ENCODE measurements at regions not wholly inside any gene's neighbourhood (a gene's known extent, or its start where the extent isn't known, plus 50 kb on each side); places are given as distances from the start of the nearest gene placed in this dataset.
"Not testable (repeated sequence)": the region's sequence is repeated elsewhere in the genome, so short reads cannot be mapped to it uniquely, and the experiment has no call there.

DNA sequence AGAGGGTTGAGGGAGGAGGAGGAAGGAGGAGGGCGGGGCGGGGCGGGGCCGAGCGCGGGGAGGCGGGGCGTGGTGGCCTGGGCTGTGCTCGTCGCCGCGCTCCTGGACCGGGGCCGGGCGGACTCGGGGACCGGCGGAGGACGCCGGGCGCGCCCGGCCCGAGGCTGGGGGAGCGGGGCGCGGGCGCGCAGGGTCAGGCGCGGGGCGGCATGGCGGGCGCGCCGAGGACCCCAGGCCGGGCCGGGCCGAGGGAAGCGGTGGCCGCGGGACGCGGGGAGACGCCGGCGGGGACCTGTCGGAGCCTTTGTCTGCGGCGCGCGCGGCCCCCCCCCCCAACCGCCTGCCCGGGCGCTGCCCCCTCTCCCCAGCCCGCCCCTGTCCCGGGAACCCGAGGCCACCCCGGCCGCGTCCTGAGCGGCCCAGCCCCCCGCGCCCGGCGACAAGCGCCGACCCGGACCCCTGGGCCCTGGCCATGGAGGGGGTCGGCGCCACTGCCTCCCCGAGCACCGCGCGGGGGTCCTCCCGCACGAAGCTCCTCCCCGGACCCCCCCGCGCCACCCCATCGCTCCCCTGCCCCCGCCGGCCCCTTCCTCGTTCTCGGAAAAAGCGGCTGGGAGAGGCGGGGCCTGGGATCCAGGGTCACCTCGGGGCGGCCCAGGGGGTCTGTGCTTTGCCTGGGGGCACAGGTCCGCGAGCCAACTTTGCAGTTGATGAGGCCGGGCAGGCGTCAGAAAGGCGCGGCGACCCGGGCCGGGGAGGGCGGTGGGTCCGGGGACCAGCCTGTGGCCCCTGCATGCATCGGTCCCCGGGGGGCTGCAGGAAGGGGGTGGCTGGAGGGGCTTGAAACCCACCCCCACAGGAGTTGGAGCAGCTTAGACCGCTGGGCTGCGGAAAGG is 370.8 kb upstream of the ZNF722 start:
- H3K4me1 ChIP-seq; H3K27ac ChIP-seq; H3K36me3 ChIP-seq; H3K27me3 ChIP-seq; DNase-seq (ENCODE audit: low spot score in 2 of 2); H3K4me3 ChIP-seq; H3K9me3 ChIP-seq: not testable (repeated sequence)
- WGBS, result no CpG with 5 or more reads among the region's 105 CpGs

DNA sequence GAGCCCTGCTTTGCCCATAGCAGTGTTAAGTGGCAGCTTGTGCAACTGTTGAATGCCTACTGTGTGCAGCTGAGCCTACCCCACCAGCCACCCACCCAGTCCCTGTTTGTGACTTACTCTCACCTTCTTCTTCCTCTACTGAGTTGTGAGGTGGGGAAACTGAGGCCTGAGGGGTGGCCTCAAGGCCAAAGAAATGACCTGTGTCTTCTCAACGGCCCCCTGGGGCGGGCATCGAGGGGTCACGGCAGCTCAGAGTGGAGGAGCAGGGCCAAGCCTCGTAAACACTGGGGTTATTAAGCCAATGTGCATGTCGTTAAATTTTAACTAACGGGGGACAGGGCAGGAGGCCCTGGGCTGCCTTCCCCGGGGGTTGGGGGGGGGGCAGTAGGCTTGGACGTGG is 369.6 kb upstream of the ZNF722 start:
- not testable (repeated sequence) for H3K9me3 ChIP-seq, H3K27me3 ChIP-seq, H3K4me1 ChIP-seq, H3K36me3 ChIP-seq, H3K4me3 ChIP-seq, H3K27ac ChIP-seq
- DNase-seq (ENCODE audit: low spot score in 2 of 2), result peak in 1 of 2 donors; percentile 44
- WGBS, result 91% methylated on average over 7 of the region's 9 CpGs

DNA sequence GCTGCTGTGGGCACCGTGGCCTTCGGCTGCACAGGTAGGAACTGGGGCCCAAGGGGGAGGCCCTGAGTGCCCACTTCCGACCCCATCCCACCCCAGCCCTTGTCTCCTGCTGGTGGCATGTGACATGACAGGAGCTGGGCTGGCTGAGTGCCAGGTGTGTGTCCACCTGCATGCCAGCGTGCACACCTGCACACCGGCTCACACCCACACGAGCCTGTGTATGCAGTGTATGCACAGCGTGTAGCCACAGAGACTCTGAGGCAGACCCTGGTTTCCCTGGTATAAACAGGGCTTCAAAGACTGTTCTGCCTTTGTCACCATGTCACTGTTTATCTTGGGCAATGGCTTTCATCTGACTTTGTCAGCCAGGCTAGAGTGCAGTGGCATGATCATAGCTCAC is 362.1 kb upstream of the ZNF722 start:
- not testable (repeated sequence) for H3K9me3 ChIP-seq; H3K36me3 ChIP-seq; H3K27ac ChIP-seq; H3K27me3 ChIP-seq; H3K4me3 ChIP-seq; DNase-seq (ENCODE audit: low spot score in 2 of 2); H3K4me1 ChIP-seq
- no CpG with 5 or more reads among the region's 7 CpGs for WGBS

DNA sequence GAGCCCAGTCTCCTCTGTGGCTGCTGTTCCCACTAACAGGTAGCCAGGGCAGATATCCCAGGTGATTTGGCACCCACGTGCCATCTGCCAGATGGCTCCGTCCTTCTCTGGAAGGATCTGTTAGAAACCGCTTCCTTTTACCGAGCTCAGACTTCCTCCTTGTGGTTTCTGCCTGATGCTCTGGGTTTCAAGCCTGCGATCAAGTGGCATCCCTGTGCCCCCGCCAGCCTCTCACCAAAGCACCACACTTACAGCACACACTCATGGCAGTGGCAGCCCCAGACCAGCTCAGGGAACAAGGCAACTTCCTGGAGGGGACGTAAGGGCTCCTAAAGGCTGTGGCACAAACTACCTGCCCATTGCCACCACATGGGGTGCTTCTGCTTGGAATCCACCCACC is 333.1 kb upstream of the ZNF722 start:
- H3K36me3 ChIP-seq; DNase-seq (ENCODE audit: low spot score in 2 of 2); H3K9me3 ChIP-seq; H3K27me3 ChIP-seq; H3K4me3 ChIP-seq; H3K4me1 ChIP-seq; H3K27ac ChIP-seq: not testable (repeated sequence)
- no CpG with 5 or more reads among the region's 7 CpGs for WGBS

DNA sequence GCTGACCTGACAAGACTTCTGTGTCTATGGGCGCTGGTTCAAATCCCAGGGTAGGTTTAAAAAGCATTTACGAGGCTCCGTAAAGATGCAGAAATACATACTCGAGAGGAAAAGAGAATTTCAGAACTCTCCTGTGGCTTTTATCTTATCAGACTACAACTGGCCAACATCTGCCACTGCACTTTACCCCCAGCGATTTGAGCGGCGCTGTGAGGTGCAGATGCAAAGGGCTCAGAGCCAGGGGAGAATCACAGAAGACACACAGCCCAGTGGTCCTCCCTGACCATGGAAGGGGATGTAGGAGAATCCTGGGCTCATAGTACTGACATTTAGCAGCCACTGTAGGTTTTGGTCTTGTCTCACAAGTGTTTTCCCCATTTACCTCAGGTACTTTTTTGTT is 307.2 kb upstream of the ZNF722 start:
- H3K36me3 ChIP-seq; H3K27ac ChIP-seq; H3K4me1 ChIP-seq; DNase-seq (ENCODE audit: low spot score in 2 of 2); H3K27me3 ChIP-seq; H3K4me3 ChIP-seq; H3K9me3 ChIP-seq: not testable (repeated sequence)
- WGBS, result 100% methylated on average over 2 of the region's 7 CpGs

DNA sequence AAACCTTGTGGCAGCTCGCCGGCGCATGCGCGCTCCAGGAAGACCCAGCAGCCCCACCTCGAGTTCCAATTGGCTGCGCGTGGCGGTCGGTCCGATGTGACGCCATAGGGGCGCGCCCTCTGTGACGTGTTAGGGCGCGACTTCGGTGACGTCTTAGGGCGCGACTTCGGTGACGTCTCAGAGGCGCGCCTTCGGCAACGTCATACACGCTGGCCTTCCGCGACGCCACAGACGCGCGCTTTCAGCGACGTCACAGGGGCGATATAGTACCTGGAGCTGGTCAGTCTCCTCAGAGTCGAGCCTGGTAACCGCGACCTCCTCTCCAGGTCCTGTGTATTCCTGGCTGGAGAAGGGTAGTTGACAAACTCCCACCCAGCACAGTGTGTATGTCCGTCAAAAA is 304.4 kb upstream of the ZNF722 start:
- not testable (repeated sequence) for H3K36me3 ChIP-seq; H3K4me3 ChIP-seq; H3K4me1 ChIP-seq; H3K27ac ChIP-seq; H3K27me3 ChIP-seq; H3K9me3 ChIP-seq; DNase-seq (ENCODE audit: low spot score in 2 of 2)
- no CpG with 5 or more reads among the region's 41 CpGs for WGBS
